Activated T-helper 2 cell treated with anti-CD3 and anti-CD28 coated beads, Interferon-gamma antibody, Interleukin-2, Interleukin-4, amounts not matched to agents 10 μg/mL and 5 μg/mL and 100 μg/mL, durations not matched to agents 14 hours and 24 hours and 36 hours (primary cell): ENCODE measurements at regions not wholly inside any gene's neighbourhood (a gene's known extent, or its start where the extent isn't known, plus 50 kb on each side); places are given as distances from the start of the nearest gene placed in this dataset.
"Not testable (repeated sequence)": the region's sequence is repeated elsewhere in the genome, so short reads cannot be mapped to it uniquely, and the experiment has no call there.

Experiments used
- DNase-seq: peaks from one replicate; pipeline ENCODE4 v3.0.0; 2021; ENCODE audit warnings: low spot score
- H3K27ac Mint-ChIP-seq: one replicate; pipeline ENCODE4 v1.8.0; 2021; ENCODE audit warnings: mixed read lengths
- H3K27me3 Mint-ChIP-seq: one replicate; pipeline ENCODE4 v1.8.0; 2021; ENCODE audit warnings: low read depth, mixed read lengths
- H3K36me3 Mint-ChIP-seq: one replicate; pipeline ENCODE4 v1.8.0; 2021; ENCODE audit warnings: low read depth, mixed read lengths
- H3K4me1 Mint-ChIP-seq: one replicate; pipeline ENCODE4 v1.8.0; 2021; ENCODE audit warnings: low read depth, mixed read lengths
- H3K4me3 Mint-ChIP-seq: one replicate; pipeline ENCODE4 v1.8.0; 2021; ENCODE audit warnings: low read depth, mild to moderate bottlenecking, moderate library complexity, mixed read lengths
- H3K9me3 Mint-ChIP-seq: one replicate; pipeline ENCODE4 v1.8.0; 2021; ENCODE audit warnings: mixed read lengths
- intact Hi-C: fragments of 100-400 bp; cut with micrococcal nuclease; formaldehyde crosslinking; loops from one replicate; pipeline ENCODE4 v1.15.1; 2023

GRCh38 chr1:610538-610937 is 75.9 kb downstream of the OR4F16 start:
- DNase-seq, H3K9me3 Mint-ChIP-seq, H3K27ac Mint-ChIP-seq, H3K36me3 Mint-ChIP-seq, H3K27me3 Mint-ChIP-seq, intact Hi-C loops, H3K4me3 Mint-ChIP-seq, H3K4me1 Mint-ChIP-seq: not testable (repeated sequence)

- H3K4me3 Mint-ChIP-seq, H3K4me1 Mint-ChIP-seq, H3K9me3 Mint-ChIP-seq, H3K27me3 Mint-ChIP-seq, H3K27ac Mint-ChIP-seq, intact Hi-C loops, H3K36me3 Mint-ChIP-seq, DNase-seq: not testable (repeated sequence)
Measured at GRCh38 chr1:609161-609560, 77.3 kb downstream of the OR4F16 start.

GRCh38 chr1:605279-605678 is 81.2 kb downstream of the OR4F16 start:
- H3K9me3 Mint-ChIP-seq, H3K4me1 Mint-ChIP-seq, H3K27ac Mint-ChIP-seq, H3K27me3 Mint-ChIP-seq, intact Hi-C loops, H3K36me3 Mint-ChIP-seq, H3K4me3 Mint-ChIP-seq: not testable (repeated sequence)
- DNase-seq = peak; percentile 12

GRCh38 chr1:588211-588610 is 98.2 kb downstream of the OR4F16 start:
- H3K4me1 Mint-ChIP-seq, H3K9me3 Mint-ChIP-seq, H3K27me3 Mint-ChIP-seq, H3K36me3 Mint-ChIP-seq, intact Hi-C loops, H3K27ac Mint-ChIP-seq, H3K4me3 Mint-ChIP-seq, DNase-seq: not testable (repeated sequence)

GRCh38 chr1:585992-586391 is 100.5 kb downstream of the OR4F16 start:
- DNase-seq = peak; percentile 62
- H3K36me3 Mint-ChIP-seq, intact Hi-C loops, H3K9me3 Mint-ChIP-seq, H3K27ac Mint-ChIP-seq, H3K27me3 Mint-ChIP-seq, H3K4me1 Mint-ChIP-seq, H3K4me3 Mint-ChIP-seq: not testable (repeated sequence)
